Activated gamma-delta T cell (primary cell): ENCODE measurements at regions not wholly inside any gene's neighbourhood (a gene's known extent, or its start where the extent isn't known, plus 50 kb on each side); places are given as distances from the start of the nearest gene placed in this dataset.

Experiments used
- DNase-seq: peaks from one replicate; lab custom pipeline; 2025; lab: John Stamatoyannopoulos, UW

GRCh38 chr5:2131826-2132496 lies 249.2 kb upstream of the IRX4 start:
- no peak for DNase-seq

GRCh38 chr5:2131196-2131595 lies 248.5 kb upstream of the IRX4 start:
- DNase-seq = no peak

- no peak for DNase-seq
Observed at GRCh38 chr5:2130361-2130760, 247.6 kb upstream of the IRX4 start.

- DNase-seq = no peak
Observed at GRCh38 chr5:2129568-2130272, 247.0 kb upstream of the IRX4 start.

- no peak for DNase-seq
Observed at GRCh38 chr5:2128686-2129355, 246.1 kb upstream of the IRX4 start.

GRCh38 chr5:2126512-2126911 lies 243.8 kb upstream of the IRX4 start:
- DNase-seq = no peak

- DNase-seq = no peak
Observed at GRCh38 chr5:2125901-2126265, 243.2 kb upstream of the IRX4 start.

- DNase-seq = no peak
Observed at GRCh38 chr5:2125171-2125900, 242.6 kb upstream of the IRX4 start.

GRCh38 chr5:2124434-2125170 lies 241.9 kb upstream of the IRX4 start:
- DNase-seq = no peak

- DNase-seq = no peak
Observed at GRCh38 chr5:2123874-2124273, 241.1 kb upstream of the IRX4 start.

GRCh38 chr5:2120361-2120760 lies 237.6 kb upstream of the IRX4 start:
- no peak for DNase-seq

- no peak for DNase-seq
Observed at GRCh38 chr5:2119573-2119972, 236.8 kb upstream of the IRX4 start.

GRCh38 chr5:2113348-2114131 lies 230.8 kb upstream of the IRX4 start:
- no peak for DNase-seq

GRCh38 chr5:2112173-2113025 lies 229.7 kb upstream of the IRX4 start:
- DNase-seq = no peak

- no peak for DNase-seq
Observed at GRCh38 chr5:2111569-2112105, 228.9 kb upstream of the IRX4 start.

- DNase-seq = no peak
Observed at GRCh38 chr5:2110934-2111462, 228.3 kb upstream of the IRX4 start.

- no peak for DNase-seq
Observed at GRCh38 chr5:2110137-2110933, 227.6 kb upstream of the IRX4 start.

GRCh38 chr5:2109566-2109965 lies 226.8 kb upstream of the IRX4 start:
- no peak for DNase-seq

- no peak for DNase-seq
Observed at GRCh38 chr5:2106721-2107120, 224.0 kb upstream of the IRX4 start.
